ENCODE measurements at regions not wholly inside any gene's neighbourhood (a gene's known extent, or its start where the extent isn't known, plus 50 kb on each side); places are given as distances from the start of the nearest gene placed in this dataset.
"Not testable (repeated sequence)": the region's sequence is repeated elsewhere in the genome, so short reads cannot be mapped to it uniquely, and the experiment has no call there.

DNA sequence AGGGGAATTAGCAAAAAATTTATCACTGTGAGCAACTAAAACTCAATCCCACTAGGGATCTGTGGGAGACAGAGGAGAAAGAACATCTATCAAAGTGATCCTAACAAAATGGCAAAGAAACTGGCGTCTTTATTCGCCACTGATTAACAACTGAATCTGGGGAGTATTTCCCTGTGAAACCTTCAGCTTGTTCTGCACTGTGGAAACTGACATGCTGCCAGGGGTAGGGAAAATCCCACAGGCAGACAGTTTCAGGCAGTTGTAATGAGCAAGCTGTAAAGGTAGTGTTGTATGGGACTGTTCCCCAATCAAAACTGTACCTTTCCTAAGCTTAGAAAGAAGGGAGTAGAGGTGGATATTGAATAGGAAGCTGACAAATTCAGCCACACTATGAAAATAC, 611.7 kb downstream of the VGLL3 start:
- Histone ChIP-seq H3K36me3 (ENCODE audit: control insufficient read depth in 1 of 2, insufficient read depth in 2 of 2, low read length in 1 of 2) (no peaks in the 10 kb centered on the region), H3K4me1 (ENCODE audit: control insufficient read depth in 1 of 2, insufficient read depth in 2 of 2, low read length in 2 of 2) (no peaks in the 10 kb centered on the region), H3K4me3 (ENCODE audit: low read length in 2 of 2) (no peak overlapping the region), H3K9me3 (ENCODE audit: control insufficient read depth, low read length) (no peaks in the 10 kb centered on the region), H3K27me3 (ENCODE audit: control insufficient read depth in 1 of 2, insufficient read depth in 2 of 2, low read length in 1 of 2) (no peaks in the 10 kb centered on the region), H3K27ac (ENCODE audit: low read depth in 1 of 2, low read length in 2 of 2) (no peak overlapping the region)
- intact Hi-C loops (cut with DNase I): no loop called here
- no peak for ATAC-seq (ENCODE audit: low FRiP score)
- 40 to 67% methylated on average over 2 of the region's 2 CpGs for WGBS, 2 donors
- DNase-seq: no peak

DNA sequence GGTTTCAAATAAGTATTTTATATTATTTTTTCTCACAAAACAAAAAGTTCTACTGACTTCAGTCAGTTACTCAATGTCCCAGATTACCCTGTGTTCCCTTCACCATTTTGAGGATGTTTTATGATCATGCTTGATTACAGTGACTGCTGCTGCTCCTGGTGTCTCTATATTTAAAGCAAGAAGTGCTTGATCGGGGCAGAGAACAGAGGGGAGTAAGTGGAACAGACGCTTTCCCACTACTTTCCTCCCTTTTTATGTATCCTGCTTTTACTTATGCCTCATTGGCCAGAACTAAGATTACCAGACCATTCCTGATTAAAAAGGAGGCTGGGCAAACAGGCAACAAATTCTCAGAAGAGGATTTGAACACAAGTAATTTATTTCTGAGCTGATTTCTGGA, 612.1 kb downstream of the VGLL3 start:
- H3K4me3 ChIP-seq (ENCODE audit: low read length in 2 of 2): no peak overlapping the region
- H3K27ac ChIP-seq (ENCODE audit: low read depth in 1 of 2, low read length in 2 of 2): no peak overlapping the region
- 66 to 73% methylated on average over 2 of the region's 2 CpGs for WGBS, 2 donors
- DNase-seq (no peak), ATAC-seq (ENCODE audit: low FRiP score) (no peak)
- intact Hi-C loops (cut with DNase I): no loop called here
- H3K9me3 ChIP-seq (ENCODE audit: control insufficient read depth, low read length): no peaks in the 10 kb centered on the region
- no peaks in the 10 kb centered on the region for H3K36me3 ChIP-seq (ENCODE audit: control insufficient read depth in 1 of 2, insufficient read depth in 2 of 2, low read length in 1 of 2)
- no peaks in the 10 kb centered on the region for H3K27me3 ChIP-seq (ENCODE audit: control insufficient read depth in 1 of 2, insufficient read depth in 2 of 2, low read length in 1 of 2)
- H3K4me1 ChIP-seq (ENCODE audit: control insufficient read depth in 1 of 2, insufficient read depth in 2 of 2, low read length in 2 of 2): no peaks in the 10 kb centered on the region

DNA sequence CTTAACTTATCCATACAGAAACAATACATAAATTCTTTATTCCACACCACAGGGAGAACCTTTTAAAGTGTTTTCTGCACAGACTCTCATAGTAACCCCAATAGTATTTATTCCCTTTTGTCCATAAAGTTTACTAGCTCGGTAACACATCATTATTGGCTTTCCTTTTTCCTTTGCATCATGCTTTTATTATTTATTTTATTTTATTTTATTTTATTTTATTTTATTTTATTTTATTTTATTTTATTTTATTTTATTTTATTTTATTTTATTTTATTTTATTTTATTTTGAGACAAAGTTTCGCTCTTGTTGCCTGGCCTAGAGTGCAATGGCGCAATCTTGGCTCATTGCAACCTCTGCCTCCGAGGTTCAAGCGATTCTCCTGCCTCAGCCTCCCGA, 655.4 kb downstream of the VGLL3 start:
- H3K4me1 ChIP-seq (ENCODE audit: control insufficient read depth in 1 of 2, insufficient read depth in 2 of 2, low read length in 2 of 2); H3K36me3 ChIP-seq (ENCODE audit: control insufficient read depth in 1 of 2, insufficient read depth in 2 of 2, low read length in 1 of 2); intact Hi-C loops (cut with DNase I); H3K27ac ChIP-seq (ENCODE audit: low read depth in 1 of 2, low read length in 2 of 2); H3K9me3 ChIP-seq (ENCODE audit: control insufficient read depth, low read length); DNase-seq; ATAC-seq (ENCODE audit: low FRiP score); H3K27me3 ChIP-seq (ENCODE audit: control insufficient read depth in 1 of 2, insufficient read depth in 2 of 2, low read length in 1 of 2); H3K4me3 ChIP-seq (ENCODE audit: low read length in 2 of 2): not testable (repeated sequence)
- 94% methylated on average over 6 of the region's 6 CpGs for WGBS, 2 donors

DNA sequence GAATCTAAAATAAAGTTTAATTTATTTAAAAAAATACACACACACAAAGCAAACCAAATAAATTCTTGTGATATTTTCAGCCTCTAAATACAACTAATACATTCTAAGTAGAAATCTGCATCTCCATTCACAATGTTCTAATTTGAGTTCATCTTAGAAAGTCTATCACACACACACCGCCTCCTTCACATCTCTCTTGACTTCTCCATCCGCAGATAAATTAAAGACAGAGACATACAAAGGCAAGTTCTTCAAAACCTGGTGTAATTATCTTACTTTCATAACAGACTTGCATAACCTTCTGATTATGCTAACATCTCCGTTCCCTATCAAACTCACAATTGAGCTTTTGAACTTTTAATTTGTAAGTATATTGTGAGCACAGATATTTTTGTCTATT, 657.3 kb downstream of the VGLL3 start:
- DNase-seq (no peak), ATAC-seq (ENCODE audit: low FRiP score) (no peak)
- no peaks in the 10 kb centered on the region for H3K27me3 ChIP-seq (ENCODE audit: control insufficient read depth in 1 of 2, insufficient read depth in 2 of 2, low read length in 1 of 2)
- intact Hi-C loops (cut with DNase I): no loop called here
- H3K27ac ChIP-seq (ENCODE audit: low read depth in 1 of 2, low read length in 2 of 2): no peak overlapping the region
- 90 to 92% methylated on average over 3 of the region's 3 CpGs for WGBS, 2 donors
- H3K4me3 ChIP-seq (ENCODE audit: low read length in 2 of 2): no peak overlapping the region
- H3K4me1 ChIP-seq (ENCODE audit: control insufficient read depth in 1 of 2, insufficient read depth in 2 of 2, low read length in 2 of 2): no peaks in the 10 kb centered on the region
- H3K36me3 ChIP-seq (ENCODE audit: control insufficient read depth in 1 of 2, insufficient read depth in 2 of 2, low read length in 1 of 2): no peaks in the 10 kb centered on the region
- no peaks in the 10 kb centered on the region for H3K9me3 ChIP-seq (ENCODE audit: control insufficient read depth, low read length)

DNA sequence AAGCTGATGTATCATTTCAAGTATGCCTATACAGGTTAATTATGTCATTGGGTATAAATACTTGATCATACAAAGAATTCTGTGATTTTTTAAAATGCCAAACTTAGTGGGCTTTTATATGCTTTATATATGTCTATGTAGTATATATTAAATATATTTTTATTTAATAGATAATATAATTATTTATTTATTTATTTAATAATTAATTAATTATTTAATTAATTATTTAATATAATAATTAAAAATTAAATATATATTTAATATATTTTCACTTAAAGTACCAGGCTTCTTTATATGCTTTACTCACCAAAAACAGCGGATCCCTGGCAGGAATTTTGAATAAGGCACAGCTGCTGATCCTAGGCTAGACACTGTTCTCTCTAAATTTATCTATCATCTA, 687.0 kb downstream of the VGLL3 start:
- Histone ChIP-seq H3K27ac (ENCODE audit: low read depth in 1 of 2, low read length in 2 of 2) (no peak overlapping the region), H3K4me1 (ENCODE audit: control insufficient read depth in 1 of 2, insufficient read depth in 2 of 2, low read length in 2 of 2) (no peaks in the 10 kb centered on the region), H3K4me3 (ENCODE audit: low read length in 2 of 2) (no peak overlapping the region), H3K36me3 (ENCODE audit: control insufficient read depth in 1 of 2, insufficient read depth in 2 of 2, low read length in 1 of 2) (no peaks in the 10 kb centered on the region), H3K9me3 (ENCODE audit: control insufficient read depth, low read length) (no peaks in the 10 kb centered on the region), H3K27me3 (ENCODE audit: control insufficient read depth in 1 of 2, insufficient read depth in 2 of 2, low read length in 1 of 2) (no peaks in the 10 kb centered on the region)
- no peak for ATAC-seq (ENCODE audit: low FRiP score)
- intact Hi-C loops (cut with DNase I): no loop called here
- WGBS, 2 donors: 93 to 97% methylated on average over 1 of the region's 1 CpG
- no peak for DNase-seq

DNA sequence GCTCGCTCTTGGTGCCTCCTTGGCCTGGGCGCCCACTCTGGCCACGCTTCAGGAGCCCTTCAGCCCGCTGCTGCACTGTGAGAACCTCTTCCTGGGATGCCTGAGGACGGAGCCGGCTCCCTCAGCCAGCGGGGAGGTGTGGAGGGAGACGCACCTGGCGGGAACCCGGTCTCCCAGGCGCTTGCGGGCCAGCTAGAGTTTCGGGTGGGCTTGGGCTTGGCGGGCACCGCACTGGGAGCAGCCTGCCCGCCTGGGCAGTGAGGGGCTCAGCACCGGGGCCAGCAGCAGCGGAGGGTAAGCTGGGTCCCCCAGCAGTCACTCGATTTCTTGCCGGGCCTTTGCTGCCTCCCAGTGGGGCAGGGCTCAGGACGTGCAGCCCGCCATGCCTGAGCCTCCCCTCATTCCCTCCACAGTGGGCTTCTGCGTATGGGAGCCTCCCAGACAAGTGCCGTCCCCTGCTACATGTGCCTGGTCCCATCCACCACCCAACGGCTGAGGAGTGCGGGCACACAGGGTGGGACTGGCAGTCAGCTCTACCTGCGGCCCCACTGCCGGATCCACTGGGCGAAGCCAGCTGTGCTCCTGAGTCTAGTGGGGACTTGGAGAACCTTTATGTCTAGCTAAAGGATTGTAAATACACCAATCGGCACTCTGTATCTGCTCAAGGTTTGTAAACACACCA, 708.7 kb downstream of the VGLL3 start:
- Histone ChIP-seq H3K9me3 (ENCODE audit: control insufficient read depth, low read length) (no peaks in the 10 kb centered on the region), H3K27me3 (ENCODE audit: control insufficient read depth in 1 of 2, insufficient read depth in 2 of 2, low read length in 1 of 2) (no peaks in the 10 kb centered on the region), H3K36me3 (ENCODE audit: control insufficient read depth in 1 of 2, insufficient read depth in 2 of 2, low read length in 1 of 2) (no peaks in the 10 kb centered on the region), H3K4me1 (ENCODE audit: control insufficient read depth in 1 of 2, insufficient read depth in 2 of 2, low read length in 2 of 2) (no peaks in the 10 kb centered on the region), H3K4me3 (ENCODE audit: low read length in 2 of 2) (no peak overlapping the region), H3K27ac (ENCODE audit: low read depth in 1 of 2, low read length in 2 of 2) (no peak overlapping the region)
- peak; percentile 26 for ATAC-seq (ENCODE audit: low FRiP score)
- intact Hi-C loops (cut with DNase I): no loop called here
- no peak for DNase-seq
- WGBS, 2 donors: 92 to 93% methylated on average over 30 of the region's 30 CpGs

DNA sequence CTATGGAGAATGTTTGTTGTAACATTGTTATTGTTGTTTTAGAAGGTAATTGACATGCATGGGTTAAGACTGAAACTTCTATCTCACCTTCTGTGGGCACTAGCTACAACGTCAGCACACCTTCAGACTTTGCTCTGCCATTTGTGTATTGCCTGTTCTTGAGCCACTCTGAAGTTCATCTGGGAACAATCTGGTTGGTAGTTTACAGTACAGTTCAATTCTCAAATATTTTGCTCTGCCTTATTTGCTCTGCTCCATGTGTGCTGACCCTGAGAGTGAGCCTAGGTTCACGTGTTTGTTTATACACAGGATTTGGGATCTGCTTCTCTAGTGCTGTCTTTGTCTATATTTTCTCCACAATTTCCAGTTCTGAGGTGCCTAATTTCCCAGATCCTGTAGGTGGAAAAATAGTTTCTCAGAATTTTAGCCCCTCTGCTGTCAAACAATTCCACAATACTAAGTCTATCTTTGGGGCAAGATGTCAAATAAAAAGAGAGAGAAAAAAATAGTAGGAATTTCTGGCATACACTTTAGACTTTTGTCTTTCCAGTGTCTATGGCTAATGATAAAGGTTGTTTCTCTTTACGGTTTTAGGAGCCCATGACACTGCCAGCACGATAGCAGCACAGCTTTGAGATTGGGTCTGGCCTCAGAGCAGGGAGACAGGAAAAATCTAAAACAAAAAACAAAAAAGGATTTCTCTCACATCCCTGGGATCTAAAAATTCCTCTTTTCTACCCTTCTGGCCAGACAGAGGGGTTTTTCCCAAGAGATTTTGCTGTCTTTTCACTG, 721.4 kb downstream of the VGLL3 start:
- Histone ChIP-seq H3K4me3 (ENCODE audit: low read length in 2 of 2) (no peak overlapping the region), H3K27ac (ENCODE audit: low read depth in 1 of 2, low read length in 2 of 2) (no peak overlapping the region), H3K4me1 (ENCODE audit: control insufficient read depth in 1 of 2, insufficient read depth in 2 of 2, low read length in 2 of 2) (no peaks in the 10 kb centered on the region), H3K27me3 (ENCODE audit: control insufficient read depth in 1 of 2, insufficient read depth in 2 of 2, low read length in 1 of 2) (no peaks in the 10 kb centered on the region), H3K9me3 (ENCODE audit: control insufficient read depth, low read length) (peaks cover 2% of the 10 kb centered on the region), H3K36me3 (ENCODE audit: control insufficient read depth in 1 of 2, insufficient read depth in 2 of 2, low read length in 1 of 2) (no peaks in the 10 kb centered on the region)
- 11 to 19% methylated on average over 4 of the region's 4 CpGs for WGBS, 2 donors
- intact Hi-C loops (cut with DNase I): no loop called here
- DNase-seq: no peak
- ATAC-seq (ENCODE audit: low FRiP score): no peak

DNA sequence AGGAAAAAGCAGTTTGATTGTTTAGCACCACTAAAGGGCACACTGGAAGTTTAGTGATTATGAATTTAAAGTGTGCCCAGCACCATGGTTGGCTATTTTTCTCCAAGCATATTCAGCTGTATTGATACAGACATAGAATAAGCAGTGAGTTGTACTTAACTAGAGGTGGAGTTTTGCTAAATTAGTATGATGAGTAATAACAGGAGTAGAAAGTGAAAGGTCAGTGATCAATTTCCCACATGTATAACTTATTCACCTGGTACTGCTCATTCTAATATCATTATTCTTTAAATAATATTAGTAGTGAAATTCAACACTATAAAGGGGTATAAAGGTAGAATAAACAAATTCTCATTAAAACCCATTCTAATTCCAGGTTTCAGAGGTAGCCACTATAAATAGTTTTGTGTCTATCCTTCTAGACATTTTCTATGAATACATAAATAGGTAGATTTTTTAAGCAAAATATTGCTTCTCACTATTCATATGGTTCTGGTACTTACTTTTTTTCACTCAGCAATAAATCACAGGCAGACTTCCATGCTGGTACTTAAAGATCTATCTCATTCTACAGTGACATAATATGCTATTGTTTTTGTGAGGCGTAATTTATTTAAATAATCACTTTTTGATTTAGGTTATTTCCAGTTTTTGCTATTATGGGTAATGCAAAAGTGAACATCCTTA, 732.9 kb downstream of the VGLL3 start:
- intact Hi-C loops (cut with DNase I): no loop called here
- no peak overlapping the region for H3K4me3 ChIP-seq (ENCODE audit: low read length in 2 of 2)
- DNase-seq: no peak
- no peaks in the 10 kb centered on the region for H3K27me3 ChIP-seq (ENCODE audit: control insufficient read depth in 1 of 2, insufficient read depth in 2 of 2, low read length in 1 of 2)
- 56 to 70% methylated on average over 1 of the region's 1 CpG for WGBS, 2 donors
- H3K27ac ChIP-seq (ENCODE audit: low read depth in 1 of 2, low read length in 2 of 2): no peak overlapping the region
- no peak for ATAC-seq (ENCODE audit: low FRiP score)
- no peaks in the 10 kb centered on the region for H3K4me1 ChIP-seq (ENCODE audit: control insufficient read depth in 1 of 2, insufficient read depth in 2 of 2, low read length in 2 of 2)
- H3K9me3 ChIP-seq (ENCODE audit: control insufficient read depth, low read length): no peaks in the 10 kb centered on the region
- H3K36me3 ChIP-seq (ENCODE audit: control insufficient read depth in 1 of 2, insufficient read depth in 2 of 2, low read length in 1 of 2): no peaks in the 10 kb centered on the region

DNA sequence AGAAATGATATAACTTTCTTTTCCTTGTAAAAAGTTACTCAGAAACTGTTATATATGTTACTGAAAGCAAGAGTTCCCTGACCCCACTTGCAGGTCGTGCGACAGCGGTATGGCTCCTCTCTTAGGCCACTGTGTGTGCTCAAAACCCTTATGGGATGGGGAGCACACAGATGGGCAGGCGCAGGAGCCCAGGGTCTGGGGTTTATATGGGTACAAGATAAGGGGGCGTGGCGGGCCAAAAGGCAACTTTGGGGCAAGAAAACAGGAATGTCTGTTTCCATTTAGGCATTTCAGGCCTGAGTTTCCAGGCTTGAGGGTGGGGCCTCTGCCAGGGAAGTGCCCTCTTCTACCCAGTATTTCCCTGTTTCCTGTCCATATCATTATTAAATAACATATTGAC, 736.5 kb downstream of the VGLL3 start:
- H3K27me3 ChIP-seq (ENCODE audit: control insufficient read depth in 1 of 2, insufficient read depth in 2 of 2, low read length in 1 of 2): no peaks in the 10 kb centered on the region
- ATAC-seq (ENCODE audit: low FRiP score) (no peak), DNase-seq (peak in 1 of 2 donors; percentile 13)
- H3K9me3 ChIP-seq (ENCODE audit: control insufficient read depth, low read length): no peaks in the 10 kb centered on the region
- H3K4me3 ChIP-seq (ENCODE audit: low read length in 2 of 2): no peak overlapping the region
- H3K27ac ChIP-seq (ENCODE audit: low read depth in 1 of 2, low read length in 2 of 2): no peak overlapping the region
- H3K4me1 ChIP-seq (ENCODE audit: control insufficient read depth in 1 of 2, insufficient read depth in 2 of 2, low read length in 2 of 2): no peaks in the 10 kb centered on the region
- intact Hi-C loops (cut with DNase I): no loop called here
- no peaks in the 10 kb centered on the region for H3K36me3 ChIP-seq (ENCODE audit: control insufficient read depth in 1 of 2, insufficient read depth in 2 of 2, low read length in 1 of 2)
- 76 to 90% methylated on average over 6 of the region's 6 CpGs for WGBS, 2 donors
